ENCODE measurements at regions not wholly inside any gene's neighbourhood (a gene's known extent, or its start where the extent isn't known, plus 50 kb on each side); places are given as distances from the start of the nearest gene placed in this dataset.
"Not testable (repeated sequence)": the region's sequence is repeated elsewhere in the genome, so short reads cannot be mapped to it uniquely, and the experiment has no call there.

GRCh38 chr1:243049716-243050115 is 205.4 kb downstream of the CEP170 start:
- H4K20me1 ChIP-seq (ENCODE audit: control insufficient read depth, insufficient read depth); BruUV-seq (replicated peaks); H3K4me2 ChIP-seq (ENCODE audit: control insufficient read depth, insufficient read depth); H3K4me1 ChIP-seq (ENCODE audit: control insufficient read depth, insufficient read depth, low read length); ATAC-seq; in situ Hi-C loops (cut with MboI); H3K27me3 ChIP-seq (replicated peaks in 1 of 2; ENCODE audit: control insufficient read depth in 2 of 2, insufficient read depth in 2 of 2, low read length in 1 of 2); SMC1A ChIA-PET (ENCODE audit: uncharacterized antibody, unreplicated experiment); CTCF ChIA-PET; H3K36me3 ChIP-seq (ENCODE audit: control insufficient read depth in 2 of 2, insufficient read depth in 2 of 2, low read length in 1 of 2); FAIRE-seq; DNase-seq (ENCODE audit: low read depth, low spot score); H3K9ac ChIP-seq (ENCODE audit: control insufficient read depth, insufficient read depth, low read length); H3K9me3 ChIP-seq (replicated peaks; ENCODE audit: control insufficient read depth, insufficient read depth, low read length); RAD21 ChIA-PET (ENCODE audit: unreplicated experiment); H3K79me2 ChIP-seq (ENCODE audit: control insufficient read depth, insufficient read depth, low read length); H2AFZ ChIP-seq (ENCODE audit: control insufficient read depth, low read depth, low read length); H3K4me3 ChIP-seq; POLR2A ChIA-PET; H3K27ac ChIP-seq (ENCODE audit: control insufficient read depth, insufficient read depth): not testable (repeated sequence)
- intact Hi-C loops (cut with micrococcal nuclease; ENCODE audit: unreplicated experiment): loop anchor here (10.0 kb wide), 1 partner anchor 275 kb away; no protein-coding TSS in a partner anchor
- WGBS (ENCODE audit: insufficient coverage, insufficient replicate concordance, low lambda C conversion rate, missing lambda C conversion rate): 50% methylated on average over 12 of the region's 14 CpGs

DNA sequence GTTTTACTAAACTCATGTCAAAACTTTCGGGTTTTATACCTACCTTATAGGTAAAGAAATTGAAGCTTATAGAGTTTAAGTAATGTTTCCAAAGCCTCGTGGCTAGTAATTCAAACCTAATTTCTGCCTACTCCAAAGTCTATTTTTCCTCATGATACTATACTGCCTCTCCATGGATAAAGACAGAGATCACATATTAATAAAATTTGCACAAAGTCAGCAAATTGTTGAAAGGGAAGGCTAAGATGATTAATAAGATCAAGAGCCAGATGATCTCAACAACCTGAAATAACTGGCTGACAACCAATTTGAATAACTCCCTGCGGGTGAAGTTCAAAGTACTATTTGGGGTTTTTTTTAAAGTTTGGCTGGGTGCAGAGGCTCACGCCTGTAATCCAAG is 233.7 kb downstream of the CEP170 start:
- 0% methylated on average over 4 of the region's 4 CpGs for WGBS (ENCODE audit: insufficient coverage, insufficient replicate concordance, low lambda C conversion rate, missing lambda C conversion rate)
- not testable (repeated sequence) for ATAC-seq

GRCh38 chr1:243019030-243019635 is 235.9 kb downstream of the CEP170 start:
- BruUV-seq (replicated peaks); H3K9me3 ChIP-seq (replicated peaks; ENCODE audit: control insufficient read depth, insufficient read depth, low read length); H3K27me3 ChIP-seq (replicated peaks in 1 of 2; ENCODE audit: control insufficient read depth in 2 of 2, insufficient read depth in 2 of 2, low read length in 1 of 2); H3K4me2 ChIP-seq (ENCODE audit: control insufficient read depth, insufficient read depth); POLR2A ChIA-PET; H3K4me3 ChIP-seq; H3K9ac ChIP-seq (ENCODE audit: control insufficient read depth, insufficient read depth, low read length); H3K27ac ChIP-seq (ENCODE audit: control insufficient read depth, insufficient read depth); ATAC-seq; H2AFZ ChIP-seq (ENCODE audit: control insufficient read depth, low read depth, low read length); H3K4me1 ChIP-seq (ENCODE audit: control insufficient read depth, insufficient read depth, low read length); H4K20me1 ChIP-seq (ENCODE audit: control insufficient read depth, insufficient read depth); RAD21 ChIA-PET (ENCODE audit: unreplicated experiment); SMC1A ChIA-PET (ENCODE audit: uncharacterized antibody, unreplicated experiment); H3K79me2 ChIP-seq (ENCODE audit: control insufficient read depth, insufficient read depth, low read length); in situ Hi-C loops (cut with MboI); CTCF ChIA-PET; DNase-seq (ENCODE audit: low read depth, low spot score); H3K36me3 ChIP-seq (ENCODE audit: control insufficient read depth in 2 of 2, insufficient read depth in 2 of 2, low read length in 1 of 2): not testable (repeated sequence)
- peak; percentile 7 for FAIRE-seq
- WGBS (ENCODE audit: insufficient coverage, insufficient replicate concordance, low lambda C conversion rate, missing lambda C conversion rate): 0% methylated on average over 1 of the region's 1 CpG
- intact Hi-C loops (cut with micrococcal nuclease; ENCODE audit: unreplicated experiment): loop anchor here (10.0 kb wide), 1 partner anchor 554 kb away; no protein-coding TSS in a partner anchor

More for the DNA sequence above, 233.7 kb downstream of the CEP170 start:
- CTCF ChIA-PET; BruUV-seq (replicated peaks); H3K9ac ChIP-seq (ENCODE audit: control insufficient read depth, insufficient read depth, low read length); SMC1A ChIA-PET (ENCODE audit: uncharacterized antibody, unreplicated experiment); H3K36me3 ChIP-seq (ENCODE audit: control insufficient read depth in 2 of 2, insufficient read depth in 2 of 2, low read length in 1 of 2); H3K27me3 ChIP-seq (replicated peaks in 1 of 2; ENCODE audit: control insufficient read depth in 2 of 2, insufficient read depth in 2 of 2, low read length in 1 of 2); RAD21 ChIA-PET (ENCODE audit: unreplicated experiment); H3K4me3 ChIP-seq; H4K20me1 ChIP-seq (ENCODE audit: control insufficient read depth, insufficient read depth); in situ Hi-C loops (cut with MboI); intact Hi-C loops (cut with micrococcal nuclease; ENCODE audit: unreplicated experiment); H2AFZ ChIP-seq (ENCODE audit: control insufficient read depth, low read depth, low read length); H3K4me2 ChIP-seq (ENCODE audit: control insufficient read depth, insufficient read depth); DNase-seq (ENCODE audit: low read depth, low spot score); POLR2A ChIA-PET; H3K79me2 ChIP-seq (ENCODE audit: control insufficient read depth, insufficient read depth, low read length); FAIRE-seq; H3K9me3 ChIP-seq (replicated peaks; ENCODE audit: control insufficient read depth, insufficient read depth, low read length); H3K27ac ChIP-seq (ENCODE audit: control insufficient read depth, insufficient read depth); H3K4me1 ChIP-seq (ENCODE audit: control insufficient read depth, insufficient read depth, low read length): not testable (repeated sequence)

- H3K9ac ChIP-seq (ENCODE audit: control insufficient read depth, insufficient read depth, low read length); in situ Hi-C loops (cut with MboI); H3K4me3 ChIP-seq; H3K4me1 ChIP-seq (ENCODE audit: control insufficient read depth, insufficient read depth, low read length); H2AFZ ChIP-seq (ENCODE audit: control insufficient read depth, low read depth, low read length); POLR2A ChIA-PET; H3K27me3 ChIP-seq (replicated peaks in 1 of 2; ENCODE audit: control insufficient read depth in 2 of 2, insufficient read depth in 2 of 2, low read length in 1 of 2); H3K4me2 ChIP-seq (ENCODE audit: control insufficient read depth, insufficient read depth); H3K9me3 ChIP-seq (replicated peaks; ENCODE audit: control insufficient read depth, insufficient read depth, low read length); DNase-seq (ENCODE audit: low read depth, low spot score); H3K36me3 ChIP-seq (ENCODE audit: control insufficient read depth in 2 of 2, insufficient read depth in 2 of 2, low read length in 1 of 2); BruUV-seq (replicated peaks); H4K20me1 ChIP-seq (ENCODE audit: control insufficient read depth, insufficient read depth); H3K27ac ChIP-seq (ENCODE audit: control insufficient read depth, insufficient read depth); ATAC-seq; SMC1A ChIA-PET (ENCODE audit: uncharacterized antibody, unreplicated experiment); FAIRE-seq; RAD21 ChIA-PET (ENCODE audit: unreplicated experiment); CTCF ChIA-PET; H3K79me2 ChIP-seq (ENCODE audit: control insufficient read depth, insufficient read depth, low read length): not testable (repeated sequence)
- intact Hi-C loops (cut with micrococcal nuclease; ENCODE audit: unreplicated experiment): loop anchor here (10.0 kb wide), 1 partner anchor 546 kb away; no protein-coding TSS in a partner anchor
- WGBS (ENCODE audit: insufficient coverage, insufficient replicate concordance, low lambda C conversion rate, missing lambda C conversion rate): no CpG with 5 or more reads among the region's 3 CpGs
Measured at GRCh38 chr1:243010719-243011118, 244.4 kb downstream of the CEP170 start.

Measured in GM12878 (cell line).